Mucosa of rectum (tissue), 2 donors: ENCODE measurements at regions not wholly inside any gene's neighbourhood (a gene's known extent, or its start where the extent isn't known, plus 50 kb on each side); places are given as distances from the start of the nearest gene placed in this dataset.
"Not testable (repeated sequence)": the region's sequence is repeated elsewhere in the genome, so short reads cannot be mapped to it uniquely, and the experiment has no call there.

Experiments used
- H3K27ac ChIP-seq, 2 donors: one replicate each; pipeline ENCODE4 v1.7.0; 2013; ENCODE audit warnings: inconsistent platforms in 2 of 2, low read depth in 2 of 2, low read length in 2 of 2
- H3K27me3 ChIP-seq, 2 donors: one replicate each; pipeline ENCODE4 v1.7.0; 2013; ENCODE audit warnings: low read length in 2 of 2; ENCODE audit not compliant: control insufficient read depth in 2 of 2, insufficient read depth in 2 of 2
- H3K36me3 ChIP-seq, 2 donors: one replicate each; pipeline ENCODE4 v1.7.0; 2013; ENCODE audit warnings: low read length in 2 of 2; ENCODE audit not compliant: control insufficient read depth in 2 of 2, insufficient read depth in 2 of 2
- H3K4me1 ChIP-seq, 2 donors: one replicate each; pipeline ENCODE4 v1.7.0; 2013; ENCODE audit warnings: low read length in 2 of 2, mild to moderate bottlenecking in 1 of 2; ENCODE audit not compliant: control insufficient read depth in 2 of 2, insufficient read depth in 2 of 2
- H3K4me3 ChIP-seq, 2 donors: one replicate each; pipeline ENCODE4 v1.7.0; 2013; ENCODE audit warnings: low read length in 2 of 2
- H3K9ac ChIP-seq, 2 donors: one replicate each; pipeline ENCODE4 v1.7.0; 2013; ENCODE audit warnings: low read length in 2 of 2, low read depth in 1 of 2, mild to moderate bottlenecking in 1 of 2
- H3K9me3 ChIP-seq, 2 donors: one replicate each; pipeline ENCODE4 v1.7.0; 2013; ENCODE audit warnings: low read length in 2 of 2; ENCODE audit not compliant: control insufficient read depth in 2 of 2
- donor health status: healthy.
- donor health status: Normal muscosa, but diverticular disease.

DNA sequence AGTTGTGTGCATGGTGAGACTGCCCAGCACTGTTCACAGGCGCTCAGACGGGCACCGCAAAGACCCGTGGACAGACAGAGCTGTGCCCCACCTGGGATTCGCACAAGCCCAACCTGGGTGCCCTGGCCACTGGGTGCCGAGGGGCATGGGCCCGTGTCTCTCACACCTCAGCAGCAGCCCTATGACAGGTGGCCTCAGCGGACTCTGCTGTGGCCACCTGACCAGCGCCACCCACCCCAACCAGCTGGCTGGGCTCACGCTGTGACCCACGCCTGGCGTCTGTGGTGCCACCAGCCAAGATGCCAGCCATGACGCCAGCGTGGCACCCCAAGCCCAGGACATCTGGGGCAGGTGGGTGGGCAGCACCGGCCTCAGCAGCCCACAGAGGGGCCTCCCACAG, 129.3 kb downstream of the IGLL1 start:
- H3K27ac ChIP-seq, H3K4me3 ChIP-seq, H3K9ac ChIP-seq, H3K9me3 ChIP-seq, H3K36me3 ChIP-seq, H3K27me3 ChIP-seq, H3K4me1 ChIP-seq: not testable (repeated sequence)

DNA sequence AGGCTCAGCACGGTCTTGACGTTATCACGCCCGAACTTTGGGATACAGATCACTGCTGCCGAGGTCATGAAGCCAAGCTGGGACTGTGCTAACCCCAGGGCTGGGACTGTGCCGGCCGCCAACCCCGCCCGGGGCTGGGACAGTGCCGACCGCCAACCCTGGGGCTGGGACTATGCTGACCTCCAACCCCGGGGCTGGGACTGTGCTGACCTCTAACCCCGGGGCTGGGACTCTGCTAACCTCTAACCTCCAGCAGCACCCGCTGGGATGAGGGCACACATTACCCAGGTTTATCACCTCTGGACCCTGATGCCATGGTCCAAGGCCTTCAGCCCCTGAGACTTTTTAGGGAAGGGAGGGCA, 129.7 kb downstream of the IGLL1 start:
- H3K4me3 ChIP-seq = no peak overlapping the region
- H3K9ac ChIP-seq = no peak overlapping the region
- no peaks in the 10 kb centered on the region for H3K27me3 ChIP-seq
- H3K9me3 ChIP-seq = no peaks in the 10 kb centered on the region
- H3K4me1 ChIP-seq = no peaks in the 10 kb centered on the region
- H3K27ac ChIP-seq = no peak overlapping the region
- no peaks in the 10 kb centered on the region for H3K36me3 ChIP-seq

DNA sequence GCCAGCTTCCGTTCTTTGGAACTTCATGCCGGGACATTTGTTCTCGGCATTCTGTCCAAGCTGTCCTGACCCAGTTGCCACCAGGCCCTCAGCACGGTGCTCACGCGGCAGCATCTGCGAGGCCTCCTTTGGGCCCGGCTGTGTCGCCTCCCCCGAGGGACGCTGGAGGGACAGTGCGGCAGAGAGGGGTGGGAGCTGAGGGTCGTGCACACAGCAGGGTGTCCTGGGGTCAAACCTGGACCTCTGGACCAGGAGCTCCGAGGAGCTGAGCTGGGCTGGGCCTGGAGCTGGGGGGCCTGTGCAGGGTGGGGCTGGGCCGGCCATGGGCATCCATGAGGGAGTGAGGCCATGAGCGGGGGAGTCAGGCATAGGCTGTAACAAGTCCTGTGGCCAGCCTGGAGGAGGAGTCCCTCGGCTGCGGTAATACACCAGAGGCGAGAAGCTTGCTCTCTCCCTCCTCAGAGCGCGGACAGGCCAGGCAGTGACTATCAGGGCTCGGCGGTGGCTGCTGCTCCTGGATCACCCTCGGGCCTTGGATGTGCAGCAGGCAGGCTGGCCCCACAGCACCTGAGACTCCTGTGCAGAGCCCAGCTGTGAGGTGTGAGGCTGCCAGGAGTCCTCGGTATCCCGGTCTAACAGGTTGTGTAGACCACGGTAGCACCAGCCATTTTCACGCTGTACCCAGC, 130.2 kb downstream of the IGLL1 start:
- not testable (repeated sequence) for H3K36me3 ChIP-seq, H3K27ac ChIP-seq, H3K4me1 ChIP-seq, H3K4me3 ChIP-seq, H3K9ac ChIP-seq, H3K27me3 ChIP-seq, H3K9me3 ChIP-seq

DNA sequence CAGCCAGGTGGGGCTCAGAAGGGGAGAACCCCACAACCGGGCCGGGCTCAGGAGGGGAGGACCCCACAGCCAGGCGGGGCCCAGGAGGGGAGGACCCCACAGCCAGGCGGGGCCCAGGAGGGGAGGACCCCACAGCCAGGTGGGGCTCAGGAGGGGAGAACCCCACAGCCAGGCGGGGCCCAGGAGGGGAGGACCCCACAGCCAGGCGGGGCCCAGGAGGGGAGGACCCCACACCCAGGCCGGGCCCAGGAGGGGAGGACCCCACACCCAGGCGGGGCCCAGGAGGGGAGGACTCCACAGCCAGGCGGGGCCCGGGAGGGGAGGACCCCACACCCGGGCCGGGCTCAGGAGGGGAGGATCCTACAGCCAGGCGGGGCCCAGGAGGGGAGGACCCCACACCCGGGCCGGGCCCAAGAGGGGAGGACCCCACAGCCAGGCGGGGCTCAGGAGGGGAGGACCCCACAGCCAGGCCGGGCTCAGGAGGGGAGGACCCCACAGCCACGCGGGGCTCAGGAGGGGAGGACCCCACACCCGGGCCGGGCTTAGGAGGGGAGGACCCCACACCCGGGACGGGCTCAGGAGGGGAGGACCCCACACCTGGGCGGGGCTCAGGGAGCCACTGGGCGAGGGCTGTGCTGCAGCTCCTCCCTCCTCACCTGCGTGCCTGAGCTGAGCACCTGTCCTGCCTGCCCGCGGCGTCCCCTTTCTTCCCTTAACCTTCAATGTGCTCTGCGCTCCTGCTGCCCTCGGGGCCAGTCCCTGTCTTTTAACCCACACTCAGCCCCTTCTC, 131.4 kb downstream of the IGLL1 start:
- H3K36me3 ChIP-seq, H3K27me3 ChIP-seq, H3K9me3 ChIP-seq, H3K27ac ChIP-seq, H3K9ac ChIP-seq, H3K4me1 ChIP-seq, H3K4me3 ChIP-seq: not testable (repeated sequence)

DNA sequence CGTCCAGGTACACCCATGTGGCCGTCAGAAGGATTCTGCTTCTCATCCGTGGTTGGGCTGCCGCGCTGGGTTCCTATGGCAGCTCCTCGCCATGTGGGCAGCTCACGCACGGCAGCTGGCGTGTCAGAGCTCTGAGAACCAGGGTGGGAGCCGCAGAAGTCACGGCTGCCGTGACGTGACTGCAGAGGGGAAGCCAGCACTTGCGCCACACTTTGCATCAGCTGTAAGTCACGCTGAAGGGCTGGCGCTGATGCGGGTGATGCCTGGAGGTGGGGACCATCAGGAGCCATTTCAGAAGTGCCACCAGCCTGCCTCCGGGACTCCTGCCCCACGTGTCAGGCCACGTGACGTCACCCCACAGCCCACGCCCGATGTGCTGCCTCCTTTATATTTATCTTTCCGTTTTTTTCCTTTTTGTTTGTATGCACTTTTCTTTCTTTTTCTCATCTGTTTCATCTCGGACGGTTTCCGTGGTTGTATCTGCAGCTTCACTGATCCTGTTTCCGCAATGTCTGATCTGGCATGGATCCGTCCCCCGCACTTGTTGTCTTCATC, 133.2 kb downstream of the IGLL1 start:
- Histone ChIP-seq H3K4me3 (no peak overlapping the region), H3K9me3 (no peaks in the 10 kb centered on the region), H3K9ac (no peak overlapping the region), H3K36me3 (no peaks in the 10 kb centered on the region), H3K27me3 (no peaks in the 10 kb centered on the region), H3K4me1 (no peaks in the 10 kb centered on the region), H3K27ac (no peak overlapping the region)

DNA sequence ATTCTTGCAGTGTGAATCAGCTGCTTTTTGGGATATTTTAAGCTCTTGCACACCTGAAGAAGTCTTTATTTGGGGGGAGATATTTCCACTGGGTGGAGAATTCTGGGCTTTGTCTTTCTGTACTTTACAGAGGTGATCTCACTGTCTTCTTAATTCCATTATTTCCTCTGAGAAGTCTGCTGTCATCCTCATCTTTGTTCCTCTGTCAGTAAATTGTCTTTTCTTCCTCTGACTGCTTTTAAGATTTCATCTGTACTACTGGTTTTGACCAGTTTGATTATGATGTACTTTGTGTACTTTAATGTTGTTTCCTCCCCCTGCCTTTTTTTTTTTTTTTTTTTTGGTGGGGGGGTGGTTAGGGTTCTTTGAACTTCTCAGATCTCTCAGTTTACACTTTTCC, 133.9 kb downstream of the IGLL1 start:
- not testable (repeated sequence) for H3K36me3 ChIP-seq

DNA sequence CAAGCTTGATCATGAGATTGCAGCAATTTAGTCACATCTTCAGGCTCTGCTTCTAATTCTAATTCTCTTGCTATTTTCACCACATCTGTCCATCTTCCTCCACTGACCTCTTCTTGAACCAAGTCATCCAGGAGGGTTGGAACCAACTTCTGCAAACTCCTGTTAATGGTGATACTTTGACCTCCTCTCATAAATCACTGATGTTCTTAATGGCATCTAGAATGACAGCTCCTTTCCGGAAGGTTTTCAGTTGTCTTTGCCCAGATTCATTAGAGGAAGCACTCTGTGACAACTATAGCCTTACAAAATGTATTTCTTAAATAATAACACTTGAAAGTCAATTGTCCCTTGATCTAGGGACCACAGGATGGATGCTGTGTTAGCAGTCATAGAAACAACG, 136.2 kb downstream of the IGLL1 start:
- not testable (repeated sequence) for H3K9me3 ChIP-seq, H3K36me3 ChIP-seq, H3K27ac ChIP-seq, H3K4me1 ChIP-seq, H3K9ac ChIP-seq, H3K4me3 ChIP-seq, H3K27me3 ChIP-seq

More for the DNA sequence above, 133.9 kb downstream of the IGLL1 start:
- not testable (repeated sequence) for H3K27ac ChIP-seq, H3K9me3 ChIP-seq, H3K9ac ChIP-seq, H3K27me3 ChIP-seq, H3K4me1 ChIP-seq, H3K4me3 ChIP-seq

DNA sequence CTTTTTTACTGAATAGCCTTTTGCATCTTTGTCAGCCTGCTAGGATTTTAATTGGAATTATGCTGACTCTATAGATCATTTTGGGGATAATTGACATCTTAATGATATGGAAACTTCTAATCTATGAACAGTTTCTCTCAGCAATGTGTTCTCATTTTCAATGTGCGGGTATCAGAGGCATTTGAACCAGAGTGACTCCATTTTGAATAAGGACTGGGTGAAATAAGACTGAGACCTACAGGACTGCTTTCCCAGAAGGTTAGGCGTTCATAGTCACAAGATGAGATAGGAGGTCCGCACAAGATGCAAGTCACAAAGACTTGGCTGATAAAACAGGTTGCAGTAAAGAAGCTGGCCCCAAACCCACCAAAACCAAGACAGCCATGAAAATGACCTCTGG, 140.5 kb downstream of the IGLL1 start:
- not testable (repeated sequence) for H3K27ac ChIP-seq, H3K9ac ChIP-seq, H3K4me3 ChIP-seq, H3K9me3 ChIP-seq, H3K4me1 ChIP-seq, H3K27me3 ChIP-seq, H3K36me3 ChIP-seq

DNA sequence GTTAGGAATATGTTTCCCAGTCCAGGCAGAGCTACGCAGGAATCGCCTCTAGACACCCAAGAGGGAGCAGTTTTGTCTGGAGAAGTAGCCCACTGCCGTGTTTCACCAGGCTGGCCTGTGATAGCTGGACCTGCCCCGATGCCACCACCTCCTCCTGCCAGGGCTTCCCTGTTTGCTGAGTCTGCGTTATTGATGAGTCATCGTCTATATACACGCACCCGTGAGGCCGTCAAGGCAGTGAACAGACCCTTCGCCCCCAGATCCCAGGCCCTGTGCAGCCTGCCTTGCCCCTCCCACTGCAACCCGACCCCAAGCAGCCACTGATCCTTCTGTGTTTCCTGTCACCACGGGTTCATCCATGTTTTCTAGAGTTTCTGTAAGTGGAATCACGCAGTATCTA, 141.9 kb downstream of the IGLL1 start:
- H3K9me3 ChIP-seq = no peaks in the 10 kb centered on the region

DNA sequence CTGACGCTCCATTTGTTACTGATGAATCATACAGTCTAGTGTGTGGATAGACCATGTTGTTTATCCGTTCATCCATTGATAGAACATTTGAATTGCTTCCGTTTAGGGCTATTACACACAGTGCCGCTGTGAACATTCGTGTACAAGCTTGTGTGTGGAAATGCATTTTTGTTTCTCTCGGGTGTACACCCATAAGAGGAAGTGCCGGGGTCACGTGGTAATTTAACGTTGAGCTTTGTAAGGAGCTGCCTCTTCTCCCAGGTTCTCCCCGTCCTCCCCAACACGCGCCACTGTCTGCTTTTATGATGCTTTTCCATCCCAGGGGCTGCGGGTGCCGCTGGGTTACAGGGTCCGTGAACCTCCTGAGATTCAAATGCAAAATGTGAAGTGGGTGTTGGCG, 142.3 kb downstream of the IGLL1 start:
- H3K9ac ChIP-seq = no peak overlapping the region
- H3K27ac ChIP-seq = no peak overlapping the region
- no peaks in the 10 kb centered on the region for H3K9me3 ChIP-seq
- peaks cover 0 to 4% of the 10 kb centered on the region in 2 donors for H3K4me1 ChIP-seq
- no peak overlapping the region for H3K4me3 ChIP-seq
- H3K36me3 ChIP-seq = no peaks in the 10 kb centered on the region
- H3K27me3 ChIP-seq = no peaks in the 10 kb centered on the region

More for the DNA sequence above, 141.9 kb downstream of the IGLL1 start:
- H3K4me3 ChIP-seq = no peak overlapping the region
- no peaks in the 10 kb centered on the region for H3K36me3 ChIP-seq
- no peaks in the 10 kb centered on the region for H3K27me3 ChIP-seq
- no peaks in the 10 kb centered on the region for H3K4me1 ChIP-seq
- no peak overlapping the region for H3K9ac ChIP-seq
- H3K27ac ChIP-seq = no peak overlapping the region
